ENCODE measurements at regions not wholly inside any gene's neighbourhood (a gene's known extent, or its start where the extent isn't known, plus 50 kb on each side); places are given as distances from the start of the nearest gene placed in this dataset.

DNA sequence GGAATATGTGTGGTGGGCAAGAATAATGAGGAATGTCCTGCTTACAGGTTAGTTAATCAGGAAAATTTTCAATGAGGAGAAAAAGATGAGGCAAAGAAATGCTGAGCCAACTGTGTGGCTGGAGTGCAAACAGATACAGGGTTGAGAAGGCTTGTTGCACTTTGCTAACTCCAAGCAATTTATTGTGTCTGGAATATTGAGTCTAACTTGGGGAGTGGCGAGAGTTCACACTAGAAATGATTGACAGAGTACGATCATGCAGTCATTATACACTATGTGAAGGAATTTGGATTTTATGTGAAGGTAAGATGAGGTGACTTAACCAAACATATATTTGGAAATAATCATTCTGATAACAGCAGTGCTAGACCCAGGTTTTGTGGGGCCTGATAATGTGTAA is 185.0 kb upstream of the ELAC2 start:
- no peak overlapping the region for H3K56ac ChIP-seq (ENCODE audit: insufficient read length, low read depth, low read length)
- no peak overlapping the region for H2BK120ac ChIP-seq (ENCODE audit: low read depth, low read length, poor library complexity, severe bottlenecking)
- H4K8ac ChIP-seq (replicated peaks; ENCODE audit: insufficient read length, low read depth, low read length), result no peak overlapping the region
- H2BK15ac ChIP-seq (ENCODE audit: low read depth, low read length), result no peak overlapping the region
- H3K4me2 ChIP-seq (ENCODE audit: insufficient read depth, insufficient read length, low read length), result no peak overlapping the region
- no peak overlapping the region for H2AFZ ChIP-seq (ENCODE audit: low read length)
- no peak overlapping the region for H3K18ac ChIP-seq (ENCODE audit: insufficient read length, low read depth, low read length)
- no peak overlapping the region for H3K4ac ChIP-seq (ENCODE audit: low read depth, low read length)
- peaks cover 0 to 6% (median 0%) of the 10 kb centered on the region in 3 experiments; a peak in 1 of 7 replicates for H3K36me3 Mint-ChIP-seq (ENCODE audit: insufficient read depth in 1 of 3, low read depth in 3 of 3)
- H4K5ac ChIP-seq (ENCODE audit: insufficient read length, low read depth, low read length), result no peak overlapping the region
- no peak overlapping the region for H3K23ac ChIP-seq (ENCODE audit: insufficient read length, low read depth, low read length)
- no peak overlapping the region for H2AK5ac ChIP-seq (ENCODE audit: insufficient read length, low read length)
- no peaks in the 10 kb centered on the region for H3K4me1 ChIP-seq (ENCODE audit: insufficient read depth, low read length)
- no peaks in the 10 kb centered on the region for H3K23me2 ChIP-seq (ENCODE audit: insufficient read length, low read depth, low read length, poor library complexity, severe bottlenecking)
- H3K9me3 ChIP-seq (ENCODE audit: control insufficient read depth, low read depth, low read length), result no peaks in the 10 kb centered on the region
- H3T11ph ChIP-seq (ENCODE audit: low read length), result no peak overlapping the region
- no CpG with 5 or more reads among the region's 2 CpGs for WGBS (ENCODE audit: extremely low coverage, insufficient read length, low lambda C conversion rate)
- H4K91ac ChIP-seq (ENCODE audit: insufficient read length, low read depth, low read length), result no peak overlapping the region
- no peak overlapping the region for H3K4me3 Mint-ChIP-seq
- no peak overlapping the region for H2BK12ac ChIP-seq (ENCODE audit: insufficient read length, low read depth, low read length)
- H4K20me1 ChIP-seq (ENCODE audit: control insufficient read depth, insufficient read depth, insufficient read length), result no peaks in the 10 kb centered on the region
- peaks cover 2% of the 10 kb centered on the region for H3K27me3 Mint-ChIP-seq (ENCODE audit: low read depth)
- no peaks in the 10 kb centered on the region for H3K4me1 Mint-ChIP-seq
- H3K27me3 ChIP-seq (ENCODE audit: insufficient read depth, low read length), result no peaks in the 10 kb centered on the region
- TF ChIP-seq CTCF (conservative IDR thresholded peaks at IDR 0.05), result no peak
- peaks cover 0 to 4% of the 10 kb centered on the region in 2 experiments; a peak in 1 of 5 replicates for H3K9me3 Mint-ChIP-seq
- H2BK5ac ChIP-seq (ENCODE audit: insufficient read length, low read length), result no peak overlapping the region
- H2BK20ac ChIP-seq (ENCODE audit: low read depth, low read length, poor library complexity, severe bottlenecking), result no peak overlapping the region
- H3K14ac ChIP-seq (ENCODE audit: insufficient read depth, low read length), result no peak overlapping the region
- no peak for DNase-seq
- H3K9ac ChIP-seq (ENCODE audit: extremely low read depth, insufficient read length, low read length), result no peak overlapping the region
- H3K79me2 ChIP-seq (ENCODE audit: insufficient read depth, low read length), result no peaks in the 10 kb centered on the region
- H3K79me1 ChIP-seq (ENCODE audit: insufficient read depth, low read depth, low read length, poor library complexity, severe bottlenecking), result no peaks in the 10 kb centered on the region
- no peak overlapping the region for H3K27ac Mint-ChIP-seq
- no peak overlapping the region for H3K27ac ChIP-seq (ENCODE audit: insufficient read length, low read depth, low read length)

All from H9 (cell line).